Neural cell (in vitro differentiated cells): ENCODE measurements at regions not wholly inside any gene's neighbourhood (a gene's known extent, or its start where the extent isn't known, plus 50 kb on each side); places are given as distances from the start of the nearest gene placed in this dataset.

ENCODE experiments used
- H2AFZ ChIP-seq: fragments of 200-600, 300-800 bp; sonication (generic), shearing (Covaris generic); 2 replicates; pipeline ENCODE4 v1.6.0; 2014; ENCODE audit warnings: low read depth, mild to moderate bottlenecking, antibody characterized with exemption, low read length, moderate library complexity
- H3F3A ChIP-seq: fragments of 200-600 bp; shearing (Covaris generic); 2 replicates; pipeline ENCODE4 v1.6.1; 2016; ENCODE audit warnings: mild to moderate bottlenecking, moderate library complexity, mixed read lengths, antibody characterized with exemption, low read length; ENCODE audit not compliant: insufficient read depth, poor library complexity, severe bottlenecking
- H3K27ac ChIP-seq: fragments of 200-600, 300-800 bp; sonication (generic), shearing (Covaris generic); 2 replicates; pipeline ENCODE4 v1.5.1; 2014; ENCODE audit warnings: mild to moderate bottlenecking, low read length, moderate library complexity
- H3K27me3 ChIP-seq: fragments of 300-800, 200-600 bp; sonication (generic), shearing (Covaris generic); 2 replicates; pipeline ENCODE4 v1.6.0; 2014; ENCODE audit warnings: mild to moderate bottlenecking, low read depth, low read length, moderate library complexity; ENCODE audit not compliant: insufficient read depth
- H3K36me3 ChIP-seq: fragments of 300-800, 200-600 bp; sonication (generic), shearing (Covaris generic); 2 replicates; pipeline ENCODE4 v1.5.1; 2014; ENCODE audit warnings: mild to moderate bottlenecking, antibody characterized with exemption, low read length, moderate library complexity; ENCODE audit not compliant: insufficient read depth
- H3K4me2 ChIP-seq: fragments of 300-800, 200-600 bp; sonication (generic), shearing (Covaris generic); 2 replicates; pipeline ENCODE4 v1.6.0; 2014; ENCODE audit warnings: mild to moderate bottlenecking, low read length
- H3K4me3 ChIP-seq: fragments of 300-800, 200-600 bp; sonication (generic), shearing (Covaris generic); 2 replicates; pipeline ENCODE4 v1.5.1; 2014; ENCODE audit warnings: mild to moderate bottlenecking, low read length, moderate library complexity
- H3K79me2 ChIP-seq: fragments of 200-600 bp; shearing (Covaris generic); replicated peaks from 2 replicates; pipeline ENCODE4 v1.6.0; 2014; ENCODE audit warnings: mild to moderate bottlenecking, low read length, moderate library complexity; ENCODE audit not compliant: insufficient read depth
- H3K9ac ChIP-seq: fragments of 300-800, 200-600 bp; sonication (generic), shearing (Covaris generic); 2 replicates; pipeline ENCODE4 v1.6.1; 2016; ENCODE audit warnings: mild to moderate bottlenecking, low read length, mixed read lengths
- H3K9me2 ChIP-seq: fragments of 200-600 bp; shearing (Covaris generic); 2 replicates; pipeline ENCODE4 v1.6.1; 2016; ENCODE audit warnings: mild to moderate bottlenecking, low read length, mixed read lengths; ENCODE audit not compliant: insufficient read depth
- H3K9me3 ChIP-seq: fragments of 200-600, 300-800 bp; sonication (generic), shearing (Covaris generic); 2 replicates; pipeline ENCODE4 v1.6.1; 2016; ENCODE audit warnings: mild to moderate bottlenecking, mixed run types, low read length, moderate library complexity, mixed read lengths
- H4K20me1 ChIP-seq: fragments of 200-600 bp; shearing (Covaris generic); 2 replicates; pipeline ENCODE4 v1.6.1; 2016; ENCODE audit warnings: mild to moderate bottlenecking, mixed run types; ENCODE audit not compliant: insufficient read depth
- CTCF ChIP-seq: fragments of 450-650 bp; IDR thresholded peaks from 2 replicates; pipeline ENCODE4 v1.5.1; 2014; ENCODE audit warnings: antibody characterized with exemption, mild to moderate bottlenecking, moderate library complexity; ENCODE audit not compliant: poor library complexity, severe bottlenecking
- EP300 ChIP-seq: fragments of 450-650 bp; conservative IDR thresholded peaks from 2 replicates; pipeline ENCODE4 v1.6.1; 2014; ENCODE audit warnings: antibody characterized with exemption, mild to moderate bottlenecking, moderate library complexity; ENCODE audit not compliant: poor library complexity, severe bottlenecking
- EZH2 ChIP-seq: fragments of 200-600, 300-800 bp; shearing (Covaris generic), sonication (generic); IDR thresholded peaks from 2 replicates; pipeline ENCODE4 v1.6.1; 2014; ENCODE audit warnings: antibody characterized with exemption, low read length, borderline replicate concordance, mild to moderate bottlenecking; ENCODE audit not compliant: insufficient read depth, poor library complexity, severe bottlenecking
- MXI1 ChIP-seq: fragments of 450-650 bp; conservative IDR thresholded peaks from 2 replicates; pipeline ENCODE4 v1.6.1; 2014; ENCODE audit warnings: antibody characterized with exemption, mild to moderate bottlenecking; ENCODE audit not compliant: poor library complexity, severe bottlenecking
- POLR2AphosphoS5 ChIP-seq: IDR thresholded peaks from 2 replicates; pipeline ENCODE4 v1.6.1; 2012
- RAD21 ChIP-seq: fragments of 450-650 bp; conservative IDR thresholded peaks from 2 replicates; pipeline ENCODE4 v1.6.1; 2014; ENCODE audit warnings: antibody characterized with exemption, mild to moderate bottlenecking, moderate library complexity
- SMC3 ChIP-seq: fragments of 450-650 bp; conservative IDR thresholded peaks from 2 replicates; pipeline ENCODE4 v1.6.1; 2014; ENCODE audit warnings: antibody characterized with exemption, mild to moderate bottlenecking, moderate library complexity; ENCODE audit not compliant: poor library complexity
- TAF1 ChIP-seq: IDR thresholded peaks from 2 replicates; pipeline ENCODE4 v1.6.1; 2012; ENCODE audit warnings: low read depth
- TF ChIP-seq, protein P1 (sequence below): IDR thresholded peaks from 2 replicates; pipeline ENCODE4 v1.6.1; 2012; ENCODE audit warnings: borderline replicate concordance

DNA sequence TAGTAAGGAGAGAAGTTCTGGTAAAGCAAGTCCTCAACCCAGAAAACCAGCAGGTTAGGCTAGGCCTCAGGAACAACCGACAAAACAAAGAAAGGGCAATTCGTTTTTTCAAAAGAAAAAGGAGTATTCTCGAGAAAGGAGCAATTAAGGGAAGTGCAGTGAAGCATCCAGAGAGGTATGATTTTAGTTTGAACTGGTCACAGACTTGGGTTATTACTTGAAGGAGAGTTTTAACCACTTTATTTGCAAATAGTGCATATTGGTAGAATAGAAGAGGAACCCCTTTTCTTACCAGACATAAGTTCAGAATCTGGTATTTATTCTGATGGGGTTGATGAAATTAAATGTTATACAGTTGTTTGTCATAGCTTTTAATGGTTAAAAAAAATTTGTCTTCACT, 110.0 kb upstream of the GCFC2 start:
- no peak for TF ChIP-seq MXI1
- TF ChIP-seq TAF1: no peak
- TF ChIP-seq EZH2: no peak
- no peak for TF ChIP-seq RAD21
- TF ChIP-seq SMC3: no peak
- TF ChIP-seq, protein P1, sequence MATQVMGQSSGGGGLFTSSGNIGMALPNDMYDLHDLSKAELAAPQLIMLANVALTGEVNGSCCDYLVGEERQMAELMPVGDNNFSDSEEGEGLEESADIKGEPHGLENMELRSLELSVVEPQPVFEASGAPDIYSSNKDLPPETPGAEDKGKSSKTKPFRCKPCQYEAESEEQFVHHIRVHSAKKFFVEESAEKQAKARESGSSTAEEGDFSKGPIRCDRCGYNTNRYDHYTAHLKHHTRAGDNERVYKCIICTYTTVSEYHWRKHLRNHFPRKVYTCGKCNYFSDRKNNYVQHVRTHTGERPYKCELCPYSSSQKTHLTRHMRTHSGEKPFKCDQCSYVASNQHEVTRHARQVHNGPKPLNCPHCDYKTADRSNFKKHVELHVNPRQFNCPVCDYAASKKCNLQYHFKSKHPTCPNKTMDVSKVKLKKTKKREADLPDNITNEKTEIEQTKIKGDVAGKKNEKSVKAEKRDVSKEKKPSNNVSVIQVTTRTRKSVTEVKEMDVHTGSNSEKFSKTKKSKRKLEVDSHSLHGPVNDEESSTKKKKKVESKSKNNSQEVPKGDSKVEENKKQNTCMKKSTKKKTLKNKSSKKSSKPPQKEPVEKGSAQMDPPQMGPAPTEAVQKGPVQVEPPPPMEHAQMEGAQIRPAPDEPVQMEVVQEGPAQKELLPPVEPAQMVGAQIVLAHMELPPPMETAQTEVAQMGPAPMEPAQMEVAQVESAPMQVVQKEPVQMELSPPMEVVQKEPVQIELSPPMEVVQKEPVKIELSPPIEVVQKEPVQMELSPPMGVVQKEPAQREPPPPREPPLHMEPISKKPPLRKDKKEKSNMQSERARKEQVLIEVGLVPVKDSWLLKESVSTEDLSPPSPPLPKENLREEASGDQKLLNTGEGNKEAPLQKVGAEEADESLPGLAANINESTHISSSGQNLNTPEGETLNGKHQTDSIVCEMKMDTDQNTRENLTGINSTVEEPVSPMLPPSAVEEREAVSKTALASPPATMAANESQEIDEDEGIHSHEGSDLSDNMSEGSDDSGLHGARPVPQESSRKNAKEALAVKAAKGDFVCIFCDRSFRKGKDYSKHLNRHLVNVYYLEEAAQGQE: no peak
- no peak for TF ChIP-seq CTCF
- no peak for TF ChIP-seq POLR2AphosphoS5
- no peak for TF ChIP-seq EP300

DNA sequence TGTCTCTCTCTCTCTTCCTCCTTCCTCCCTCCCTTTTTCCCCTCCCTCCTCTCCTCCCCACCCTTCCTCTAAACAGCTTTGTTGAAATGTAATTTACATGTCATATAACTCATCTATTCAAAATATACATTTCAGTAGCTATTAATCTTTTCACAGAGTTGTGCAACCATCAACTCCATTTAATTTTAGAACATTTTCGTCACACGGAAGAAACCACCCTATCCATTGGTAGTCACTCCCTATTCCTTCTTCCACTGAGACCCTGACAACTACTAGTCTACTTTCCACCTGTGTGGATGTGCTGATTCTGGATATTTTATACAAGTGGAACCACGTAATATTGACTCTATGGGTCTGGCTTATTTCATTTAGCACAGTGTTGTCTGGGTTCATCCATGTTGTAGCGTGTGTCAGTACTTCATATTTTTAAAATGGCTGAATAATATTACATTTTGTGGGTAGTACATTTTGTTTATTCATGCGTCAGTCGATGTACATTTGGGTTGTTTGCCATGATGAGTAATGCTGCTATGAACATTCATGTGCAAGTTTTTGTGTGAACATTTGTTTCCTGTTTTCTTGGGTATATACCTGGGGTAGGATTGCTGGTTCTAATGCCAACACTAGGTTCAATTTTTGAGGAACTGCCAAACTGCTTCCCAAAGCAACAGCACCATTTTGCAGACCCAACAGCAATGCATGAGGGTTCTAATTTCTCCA, 100.1 kb upstream of the GCFC2 start:
- Histone ChIP-seq H4K20me1 (no peaks in the 10 kb centered on the region), H3K9me2 (no peaks in the 10 kb centered on the region), H3K9ac (no peak overlapping the region), H3K36me3 (no peaks in the 10 kb centered on the region), H3F3A (no peaks in the 10 kb centered on the region), H3K9me3 (no peaks in the 10 kb centered on the region), H2AFZ (no peak overlapping the region), H3K27ac (no peak overlapping the region), H3K4me3 (no peak overlapping the region), H3K27me3 (no peaks in the 10 kb centered on the region), H3K4me2 (no peak overlapping the region), H3K79me2 (no peaks in the 10 kb centered on the region)
- TF ChIP-seq RAD21 (no peak), CTCF (no peak), MXI1 (no peak), EZH2 (no peak)
- TF ChIP-seq, protein P1: no peak

More for the DNA sequence above, 110.0 kb upstream of the GCFC2 start:
- Histone ChIP-seq H3K4me3 (no peak overlapping the region), H3K27me3 (no peaks in the 10 kb centered on the region), H3K79me2 (no peaks in the 10 kb centered on the region), H3K9me2 (no peaks in the 10 kb centered on the region), H3F3A (no peaks in the 10 kb centered on the region), H3K9ac (no peak overlapping the region), H3K9me3 (peaks cover under 1% of the 10 kb centered on the region), H3K36me3 (no peaks in the 10 kb centered on the region), H3K4me2 (no peak overlapping the region), H4K20me1 (no peaks in the 10 kb centered on the region), H3K27ac (no peak overlapping the region), H2AFZ (no peak overlapping the region)
